SK-N-MC (cell line): ENCODE measurements at regions not wholly inside any gene's neighbourhood (a gene's known extent, or its start where the extent isn't known, plus 50 kb on each side); places are given as distances from the start of the nearest gene placed in this dataset.
A peak's percentile ranks its signal among the peaks of the same experiment; 100 is the strongest.

Experiments
- DNase-seq: peaks from one replicate; pipeline ENCODE4 v3.0.0-alpha.2; 2011; ENCODE audit warnings: low read depth, low spot score
- H3K27ac ChIP-seq: fragments of 200-600 bp; sonication (generic); 2 replicates; pipeline ENCODE4 v1.5.1; 2016; ENCODE audit warnings: mixed run types
- H3K36me3 ChIP-seq: fragments of 200-600 bp; sonication (generic); 2 replicates; pipeline ENCODE4 v1.6.1; 2017; ENCODE audit warnings: antibody characterized with exemption, low read length, mixed read lengths; ENCODE audit not compliant: insufficient read depth
- H3K4me3 ChIP-seq: fragments of 200-600 bp; sonication (generic); 2 replicates; pipeline ENCODE4 v1.5.1; 2016
- H3K9ac ChIP-seq: fragments of 200-600 bp; sonication (generic); 2 replicates; pipeline ENCODE4 v1.8.0; 2017; ENCODE audit warnings: mixed run types, mixed read lengths; ENCODE audit not compliant: insufficient read length
- H3K9me3 ChIP-seq: fragments of 200-600 bp; sonication (generic); 2 replicates; pipeline ENCODE4 v1.6.1; 2017; ENCODE audit warnings: low read depth, mild to moderate bottlenecking, antibody characterized with exemption, low read length, moderate library complexity, mixed read lengths
- EZH2 ChIP-seq: fragments of 200-600 bp; sonication (generic); IDR thresholded peaks from one replicate; pipeline ENCODE4 v1.6.1; 2017; ENCODE audit warnings: antibody characterized with exemption
- FOXP2 ChIP-seq: optimal IDR thresholded peaks from 2 replicates; pipeline ENCODE3; 2011; ENCODE audit warnings: mild to moderate bottlenecking, moderate library complexity; ENCODE audit not compliant: insufficient read depth; ENCODE audit errors: extremely low read length, control extremely low read depth
- POLR2AphosphoS5 ChIP-seq: IDR thresholded peaks from 2 replicates; pipeline ENCODE4 v1.6.1; 2012; ENCODE audit warnings: mild to moderate bottlenecking, low read depth, low read length, borderline replicate concordance

GRCh38 chr5:82799361-82800077, 277.7 kb downstream of the TMEM167A start:
- Histone ChIP-seq H3K36me3 (no peaks in the 10 kb centered on the region), H3K27ac (no peak overlapping the region), H3K9ac (no peak overlapping the region), H3K4me3 (no peak overlapping the region), H3K9me3 (no peaks in the 10 kb centered on the region)
- TF ChIP-seq POLR2AphosphoS5 (no peak), EZH2 (no peak), FOXP2 (no peak)
- DNase-seq = no peak

GRCh38 chr5:82798676-82799075, 278.5 kb downstream of the TMEM167A start:
- no peaks in the 10 kb centered on the region for H3K9me3 ChIP-seq
- H3K4me3 ChIP-seq = no peak overlapping the region
- no peak for DNase-seq
- H3K36me3 ChIP-seq = no peaks in the 10 kb centered on the region
- H3K9ac ChIP-seq = no peak overlapping the region
- H3K27ac ChIP-seq = no peak overlapping the region
- TF ChIP-seq POLR2AphosphoS5 = no peak
- no peak for TF ChIP-seq EZH2
- TF ChIP-seq FOXP2 = no peak

GRCh38 chr5:82796643-82797416, 280.4 kb downstream of the TMEM167A start:
- no peaks in the 10 kb centered on the region for H3K9me3 ChIP-seq
- TF ChIP-seq POLR2AphosphoS5 (no peak), FOXP2 (no peak), EZH2 (no peak)
- H3K27ac ChIP-seq = no peak overlapping the region
- H3K36me3 ChIP-seq = no peaks in the 10 kb centered on the region
- no peak overlapping the region for H3K9ac ChIP-seq
- DNase-seq = no peak
- H3K4me3 ChIP-seq = no peak overlapping the region

- DNase-seq = no peak
- no peak overlapping the region for H3K9ac ChIP-seq
- H3K27ac ChIP-seq = no peak overlapping the region
- no peaks in the 10 kb centered on the region for H3K36me3 ChIP-seq
- no peak for TF ChIP-seq FOXP2
- TF ChIP-seq POLR2AphosphoS5 = no peak
- no peak for TF ChIP-seq EZH2
- H3K4me3 ChIP-seq = no peak overlapping the region
- H3K9me3 ChIP-seq = no peaks in the 10 kb centered on the region
Observed at GRCh38 chr5:82794876-82795275, 282.3 kb downstream of the TMEM167A start.

- Histone ChIP-seq H3K9me3 (no peaks in the 10 kb centered on the region), H3K36me3 (no peaks in the 10 kb centered on the region), H3K9ac (no peak overlapping the region), H3K4me3 (no peak overlapping the region), H3K27ac (no peak overlapping the region)
- no peak for DNase-seq
- TF ChIP-seq POLR2AphosphoS5 = no peak
Observed at GRCh38 chr5:82793808-82794419, 283.3 kb downstream of the TMEM167A start.

- no peak overlapping the region for H3K9ac ChIP-seq
- peak; percentile 76 for DNase-seq
- TF ChIP-seq EZH2 (no peak), FOXP2 (no peak), POLR2AphosphoS5 (no peak; the same call in 1 of the 2 replicates)
- H3K27ac ChIP-seq = no peak overlapping the region
- H3K9me3 ChIP-seq = no peaks in the 10 kb centered on the region
- H3K36me3 ChIP-seq = no peaks in the 10 kb centered on the region
- no peak overlapping the region for H3K4me3 ChIP-seq
Observed at GRCh38 chr5:82792096-82792495, 285.1 kb downstream of the TMEM167A start.

GRCh38 chr5:82789095-82789494, 288.1 kb downstream of the TMEM167A start:
- TF ChIP-seq FOXP2 (no peak), POLR2AphosphoS5 (no peak), EZH2 (no peak)
- no peak overlapping the region for H3K4me3 ChIP-seq
- no peak for DNase-seq
- H3K27ac ChIP-seq = no peak overlapping the region
- no peak overlapping the region for H3K9ac ChIP-seq
- no peaks in the 10 kb centered on the region for H3K9me3 ChIP-seq
- no peaks in the 10 kb centered on the region for H3K36me3 ChIP-seq

GRCh38 chr5:82786748-82787147, 290.4 kb downstream of the TMEM167A start:
- no peak for TF ChIP-seq FOXP2
- no peak for TF ChIP-seq POLR2AphosphoS5
- TF ChIP-seq EZH2 = no peak
- no peaks in the 10 kb centered on the region for H3K9me3 ChIP-seq
- no peaks in the 10 kb centered on the region for H3K36me3 ChIP-seq
- H3K4me3 ChIP-seq = no peak overlapping the region
- no peak overlapping the region for H3K9ac ChIP-seq
- H3K27ac ChIP-seq = no peak overlapping the region
- no peak for DNase-seq
